ENCODE measurements at regions not wholly inside any gene's neighbourhood (a gene's known extent, or its start where the extent isn't known, plus 50 kb on each side); places are given as distances from the start of the nearest gene placed in this dataset.
"Not testable (repeated sequence)": the region's sequence is repeated elsewhere in the genome, so short reads cannot be mapped to it uniquely, and the experiment has no call there.

GRCh38 chr4:86452924-86453531 is 93.2 kb upstream of the MAPK10 start:
- Histone ChIP-seq H3K27ac (peak overlapping the region; percentile 34 to 77 (median 56)), H3K4me1 (no peaks in the 10 kb centered on the region), H3K4me3 (peak overlapping the region; percentile 18 to 40 (median 29)), H3K9me3 (no peaks in the 10 kb centered on the region), H3K27me3 (no peaks in the 10 kb centered on the region), H3K36me3 (no peaks in the 10 kb centered on the region)
- TF ChIP-seq CTCF (IDR thresholded peaks at IDR 0.05) (no peak), POLR2A (IDR thresholded peaks at IDR 0.05) (no peak)
- DNase-seq = no peak

- DNase-seq, H3K4me3 ChIP-seq, H3K27me3 ChIP-seq, H3K4me1 ChIP-seq, H3K36me3 ChIP-seq, H3K9me3 ChIP-seq: not testable (repeated sequence)
- H3K27ac ChIP-seq = peak overlapping the region in 3 of 4 donors; percentile 46 to 77 (median 66)
These were observed 93.8 kb upstream of the MAPK10 start for GRCh38 chr4:86453611-86454072.

GRCh38 chr4:86461849-86462248 is 102.0 kb upstream of the MAPK10 start:
- DNase-seq = no peak
- Histone ChIP-seq H3K27ac (no peak overlapping the region), H3K9me3 (no peaks in the 10 kb centered on the region), H3K4me1 (no peaks in the 10 kb centered on the region), H3K27me3 (no peaks in the 10 kb centered on the region), H3K4me3 (no peak overlapping the region), H3K36me3 (no peaks in the 10 kb centered on the region)
- no peak for TF ChIP-seq POLR2A (IDR thresholded peaks at IDR 0.05)
- TF ChIP-seq CTCF (IDR thresholded peaks at IDR 0.05) = no peak

GRCh38 chr4:86472377-86473019 is 112.6 kb upstream of the MAPK10 start:
- DNase-seq = no peak
- no peaks in the 10 kb centered on the region for H3K27me3 ChIP-seq
- H3K27ac ChIP-seq = no peak overlapping the region
- H3K4me1 ChIP-seq = no peaks in the 10 kb centered on the region
- H3K4me3 ChIP-seq = no peak overlapping the region
- H3K9me3 ChIP-seq = no peaks in the 10 kb centered on the region
- TF ChIP-seq POLR2A (IDR thresholded peaks at IDR 0.05) (no peak), CTCF (IDR thresholded peaks at IDR 0.05) (no peak)
- no peaks in the 10 kb centered on the region for H3K36me3 ChIP-seq

GRCh38 chr4:86478151-86478550 is 116.0 kb upstream of the PTPN13 start:
- not testable (repeated sequence) for H3K9me3 ChIP-seq, H3K27ac ChIP-seq, H3K4me3 ChIP-seq, H3K36me3 ChIP-seq, H3K4me1 ChIP-seq, DNase-seq, H3K27me3 ChIP-seq

GRCh38 chr4:86481440-86481839 is 112.7 kb upstream of the PTPN13 start:
- Histone ChIP-seq H3K27me3 (no peaks in the 10 kb centered on the region), H3K4me3 (no peak overlapping the region)

More at GRCh38 chr4:86481440-86481839, 112.7 kb upstream of the PTPN13 start:
- no peaks in the 10 kb centered on the region for H3K4me1 ChIP-seq
- TF ChIP-seq POLR2A (IDR thresholded peaks at IDR 0.05) = no peak
- TF ChIP-seq CTCF (IDR thresholded peaks at IDR 0.05) = no peak
- H3K9me3 ChIP-seq = no peaks in the 10 kb centered on the region
- DNase-seq = no peak
- no peak overlapping the region for H3K27ac ChIP-seq
- H3K36me3 ChIP-seq = no peaks in the 10 kb centered on the region

Data from Peyer's patch (tissue), 4 donors.